ENCODE measurements at regions not wholly inside any gene's neighbourhood (a gene's known extent, or its start where the extent isn't known, plus 50 kb on each side); places are given as distances from the start of the nearest gene placed in this dataset.

- Histone ChIP-seq H3K9me3 (ENCODE audit: control insufficient read depth in 4 of 4, insufficient read depth in 3 of 4, low read length in 3 of 4) (peaks cover 0 to 10% (median 2%) of the 10 kb centered on the region in 4 donors), H3K36me3 (ENCODE audit: control insufficient read depth in 4 of 4, insufficient read depth in 4 of 4, low read length in 4 of 4) (no peaks in the 10 kb centered on the region), H3K9ac (ENCODE audit: insufficient read depth in 1 of 2, low read length in 2 of 2) (no peak overlapping the region), H3K4me1 (ENCODE audit: control insufficient read depth in 5 of 5, insufficient read depth in 5 of 5, low read length in 5 of 5) (no peaks in the 10 kb centered on the region), H3K27ac (ENCODE audit: low read depth in 1 of 2, low read length in 1 of 2) (no peak overlapping the region), H3K4me3 (no peak overlapping the region), H3K27me3 (ENCODE audit: control insufficient read depth in 3 of 3, insufficient read depth in 3 of 3, low read length in 2 of 3) (no peaks in the 10 kb centered on the region)
- no peak for TF ChIP-seq CTCF (IDR thresholded peaks at IDR 0.05; ENCODE audit: control extremely low read depth, extremely low read depth)
- DNase-seq (no peak), ATAC-seq (ENCODE audit: insufficient read depth, low FRiP score) (no peak)
- WGBS, 2 donors, result 88 to 90% methylated on average over 5 of the region's 5 CpGs
Measured at GRCh38 chr2:14750433-14750832, 117.9 kb downstream of the LRATD1 start.

GRCh38 chr2:14751581-14751980 is 119.1 kb downstream of the LRATD1 start:
- H3K4me3 ChIP-seq, result no peak overlapping the region
- no peak for ATAC-seq (ENCODE audit: insufficient read depth, low FRiP score)
- whole genome bisulfite sequencing, 2 donors, result 72% methylated on average over 5 of the region's 5 CpGs
- H3K9ac ChIP-seq (ENCODE audit: insufficient read depth in 1 of 2, low read length in 2 of 2), result no peak overlapping the region
- no peaks in the 10 kb centered on the region for H3K4me1 ChIP-seq (ENCODE audit: control insufficient read depth in 5 of 5, insufficient read depth in 5 of 5, low read length in 5 of 5)
- H3K9me3 ChIP-seq (ENCODE audit: control insufficient read depth in 4 of 4, insufficient read depth in 3 of 4, low read length in 3 of 4), result peaks cover 0 to 10% (median 2%) of the 10 kb centered on the region in 4 donors
- H3K27ac ChIP-seq (ENCODE audit: low read depth in 1 of 2, low read length in 1 of 2), result no peak overlapping the region
- no peak for TF ChIP-seq CTCF (IDR thresholded peaks at IDR 0.05; ENCODE audit: control extremely low read depth, extremely low read depth)
- H3K27me3 ChIP-seq (ENCODE audit: control insufficient read depth in 3 of 3, insufficient read depth in 3 of 3, low read length in 2 of 3), result no peaks in the 10 kb centered on the region
- no peaks in the 10 kb centered on the region for H3K36me3 ChIP-seq (ENCODE audit: control insufficient read depth in 4 of 4, insufficient read depth in 4 of 4, low read length in 4 of 4)
- DNase-seq, result peak in 1 of 3 donors; percentile 7

GRCh38 chr2:14752295-14752694 is 119.8 kb downstream of the LRATD1 start:
- ATAC-seq (ENCODE audit: insufficient read depth, low FRiP score) (no peak), DNase-seq (no peak)
- Histone ChIP-seq H3K4me3 (no peak overlapping the region), H3K27ac (ENCODE audit: low read depth in 1 of 2, low read length in 1 of 2) (no peak overlapping the region), H3K36me3 (ENCODE audit: control insufficient read depth in 4 of 4, insufficient read depth in 4 of 4, low read length in 4 of 4) (no peaks in the 10 kb centered on the region), H3K9ac (ENCODE audit: insufficient read depth in 1 of 2, low read length in 2 of 2) (no peak overlapping the region), H3K4me1 (ENCODE audit: control insufficient read depth in 5 of 5, insufficient read depth in 5 of 5, low read length in 5 of 5) (no peaks in the 10 kb centered on the region), H3K9me3 (ENCODE audit: control insufficient read depth in 4 of 4, insufficient read depth in 3 of 4, low read length in 3 of 4) (peaks cover 0 to 4% (median under 1%) of the 10 kb centered on the region in 4 donors), H3K27me3 (ENCODE audit: control insufficient read depth in 3 of 3, insufficient read depth in 3 of 3, low read length in 2 of 3) (no peaks in the 10 kb centered on the region)
- TF ChIP-seq CTCF (IDR thresholded peaks at IDR 0.05; ENCODE audit: control extremely low read depth, extremely low read depth), result no peak
- WGBS, 2 donors, result 72 to 81% methylated on average over 3 of the region's 3 CpGs

GRCh38 chr2:14756122-14756541 is 123.6 kb downstream of the LRATD1 start:
- no peak overlapping the region for H3K27ac ChIP-seq (ENCODE audit: low read depth in 1 of 2, low read length in 1 of 2)
- ATAC-seq (ENCODE audit: insufficient read depth, low FRiP score), result peak; percentile 37
- H3K4me1 ChIP-seq (ENCODE audit: control insufficient read depth in 5 of 5, insufficient read depth in 5 of 5, low read length in 5 of 5), result no peaks in the 10 kb centered on the region
- no peaks in the 10 kb centered on the region for H3K36me3 ChIP-seq (ENCODE audit: control insufficient read depth in 4 of 4, insufficient read depth in 4 of 4, low read length in 4 of 4)
- H3K27me3 ChIP-seq (ENCODE audit: control insufficient read depth in 3 of 3, insufficient read depth in 3 of 3, low read length in 2 of 3), result no peaks in the 10 kb centered on the region
- peaks cover 0 to 2% (median 0%) of the 10 kb centered on the region in 4 donors for H3K9me3 ChIP-seq (ENCODE audit: control insufficient read depth in 4 of 4, insufficient read depth in 3 of 4, low read length in 3 of 4)
- no peak for DNase-seq
- H3K9ac ChIP-seq (ENCODE audit: insufficient read depth in 1 of 2, low read length in 2 of 2), result no peak overlapping the region
- WGBS, 2 donors, result 67 to 76% methylated on average over 3 of the region's 3 CpGs
- no peak for TF ChIP-seq CTCF (IDR thresholded peaks at IDR 0.05; ENCODE audit: control extremely low read depth, extremely low read depth)
- no peak overlapping the region for H3K4me3 ChIP-seq

Measured in lung (tissue), 11 donors.